ENCODE measurements at regions not wholly inside any gene's neighbourhood (a gene's known extent, or its start where the extent isn't known, plus 50 kb on each side); places are given as distances from the start of the nearest gene placed in this dataset.
A peak's percentile ranks its signal among the peaks of the same experiment; 100 is the strongest.

- DNase-seq (ENCODE audit: low spot score) (no peak), ATAC-seq (no peak)
These were observed 51.2 kb upstream of the RNF144B start for GRCh38 chr6:18335948-18336347.

GRCh38 chr6:18334251-18334650, 52.9 kb upstream of the RNF144B start:
- no peak for ATAC-seq
- no peak for DNase-seq (ENCODE audit: low spot score)

GRCh38 chr6:18330548-18331081, 56.5 kb upstream of the RNF144B start:
- ATAC-seq (peak; percentile 23), DNase-seq (ENCODE audit: low spot score) (no peak)

GRCh38 chr6:18329776-18330175, 57.4 kb upstream of the RNF144B start:
- ATAC-seq = no peak
- DNase-seq (ENCODE audit: low spot score) = no peak

GRCh38 chr6:18328540-18328939, 58.6 kb upstream of the RNF144B start:
- ATAC-seq (no peak), DNase-seq (ENCODE audit: low spot score) (no peak)

- no peak for DNase-seq (ENCODE audit: low spot score)
These were observed 59.1 kb upstream of the RNF144B start for GRCh38 chr6:18328070-18328469.

GRCh38 chr6:18327626-18328025, 59.5 kb upstream of the RNF144B start:
- ATAC-seq (peak; percentile 28), DNase-seq (ENCODE audit: low spot score) (no peak)

More at GRCh38 chr6:18328070-18328469, 59.1 kb upstream of the RNF144B start:
- no peak for ATAC-seq

DNA sequence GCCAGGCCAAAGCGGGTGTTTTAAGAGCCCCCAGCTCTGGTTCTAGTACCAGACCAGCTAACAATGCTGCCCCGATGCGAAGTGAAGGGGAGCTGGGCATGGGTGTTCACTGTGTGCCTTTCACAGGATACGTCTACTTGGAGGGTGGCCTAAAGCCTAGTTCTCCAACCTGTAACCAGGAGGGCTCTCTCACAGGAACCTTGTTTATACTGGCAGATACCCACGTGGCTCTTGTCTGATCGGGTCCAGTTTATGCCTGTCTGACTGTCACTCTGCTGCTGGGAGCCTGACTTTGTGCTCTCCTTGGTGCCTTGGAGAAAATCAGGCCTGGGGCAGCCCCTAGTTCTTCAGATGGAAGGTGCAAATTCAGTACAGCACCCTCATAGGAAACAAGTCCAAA, 60.2 kb upstream of the RNF144B start:
- ATAC-seq (peak; percentile 70), DNase-seq (ENCODE audit: low spot score) (no peak)

- ATAC-seq (no peak), DNase-seq (ENCODE audit: low spot score) (no peak)
These were observed 61.1 kb upstream of the RNF144B start for GRCh38 chr6:18326001-18326400.

- ATAC-seq (peak; percentile 33), DNase-seq (ENCODE audit: low spot score) (no peak)
These were observed 60.3 kb upstream of the DEK start for GRCh38 chr6:18324706-18325042.

DNA sequence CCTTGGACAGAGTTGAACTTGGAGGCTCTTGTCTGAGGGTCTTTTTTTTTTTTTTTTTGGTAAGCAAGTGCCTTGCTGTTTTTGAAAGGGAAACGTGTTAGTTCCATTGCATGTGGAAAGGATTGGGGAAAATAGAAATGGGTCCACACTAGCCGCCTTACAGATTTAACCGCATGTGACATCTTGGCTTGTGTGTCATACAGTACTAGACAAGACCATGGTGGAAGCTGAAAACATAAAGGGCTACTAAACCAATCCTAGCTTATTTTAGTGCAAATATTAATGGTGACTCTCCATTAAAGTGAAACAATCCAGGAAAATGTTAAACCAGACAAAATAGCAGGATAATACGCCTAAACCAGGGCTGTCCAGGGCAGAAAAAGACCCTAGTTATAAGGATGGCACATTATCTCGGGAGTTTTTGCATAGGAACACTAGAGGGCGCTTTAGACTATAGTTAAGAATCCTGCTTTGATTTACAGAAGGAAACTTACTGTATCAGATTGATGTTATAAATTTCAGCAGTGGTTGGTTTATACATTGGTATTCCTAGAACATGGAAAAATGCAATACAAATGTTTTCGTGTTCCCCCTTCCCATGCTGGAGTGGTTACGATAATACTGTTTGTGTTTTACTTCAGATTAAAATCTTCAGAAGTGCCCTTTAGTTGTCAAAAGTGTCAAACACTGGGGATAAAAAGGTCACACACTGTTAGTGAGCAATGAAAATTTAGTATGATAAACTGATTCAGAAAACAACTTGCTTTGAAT, 59.8 kb upstream of the DEK start:
- peak; percentile 92 for ATAC-seq
- DNase-seq (ENCODE audit: low spot score) = no peak

- ATAC-seq (no peak), DNase-seq (ENCODE audit: low spot score) (no peak)
These were observed 53.5 kb upstream of the DEK start for GRCh38 chr6:18317850-18318249.

- ATAC-seq = peak; percentile 36
These were observed 50.1 kb upstream of the DEK start for GRCh38 chr6:18314317-18314997.

More at GRCh38 chr6:18314317-18314997, 50.1 kb upstream of the DEK start:
- DNase-seq (ENCODE audit: low spot score) = no peak
